ENCODE measurements at regions not wholly inside any gene's neighbourhood (a gene's known extent, or its start where the extent isn't known, plus 50 kb on each side); places are given as distances from the start of the nearest gene placed in this dataset.
A peak's percentile ranks its signal among the peaks of the same experiment; 100 is the strongest.

- TF ChIP-seq CTCF (IDR thresholded peaks at IDR 0.05) = no peak
- DNase-seq (ENCODE audit: low spot score) = no peak
- no peak overlapping the region for H3K27ac ChIP-seq
- no peak overlapping the region for H3K4me3 ChIP-seq
These were observed 493.6 kb upstream of the MDFIC2 start for GRCh38 chr3:70806021-70806420.

- DNase-seq (ENCODE audit: low spot score) = no peak
- Histone ChIP-seq H3K4me3 (peak overlapping the region; percentile 29), H3K27ac (peak overlapping the region in 1 of 2 donors; percentile 6)
- TF ChIP-seq CTCF (IDR thresholded peaks at IDR 0.05) = no peak
These were observed 492.8 kb upstream of the MDFIC2 start for GRCh38 chr3:70805061-70805889.

GRCh38 chr3:70803891-70804290 is 491.5 kb upstream of the MDFIC2 start:
- DNase-seq (ENCODE audit: low spot score) = no peak
- TF ChIP-seq CTCF (IDR thresholded peaks at IDR 0.05) = no peak
- Histone ChIP-seq H3K27ac (no peak overlapping the region), H3K4me3 (no peak overlapping the region)

GRCh38 chr3:70803319-70803718 is 490.9 kb upstream of the MDFIC2 start:
- TF ChIP-seq CTCF (IDR thresholded peaks at IDR 0.05) = no peak
- Histone ChIP-seq H3K4me3 (no peak overlapping the region), H3K27ac (no peak overlapping the region)
- no peak for DNase-seq (ENCODE audit: low spot score)

- Histone ChIP-seq H3K4me3 (no peak overlapping the region), H3K27ac (no peak overlapping the region)
- no peak for DNase-seq (ENCODE audit: low spot score)
- TF ChIP-seq CTCF (IDR thresholded peaks at IDR 0.05) = no peak
These were observed 488.5 kb upstream of the MDFIC2 start for GRCh38 chr3:70800951-70801350.

GRCh38 chr3:70789878-70790277 is 477.4 kb upstream of the MDFIC2 start:
- DNase-seq (ENCODE audit: low spot score) = no peak
- TF ChIP-seq CTCF (IDR thresholded peaks at IDR 0.05) = no peak
- H3K27ac ChIP-seq = no peak overlapping the region
- H3K4me3 ChIP-seq = no peak overlapping the region

- Histone ChIP-seq H3K4me3 (no peak overlapping the region), H3K27ac (no peak overlapping the region)
- no peak for DNase-seq (ENCODE audit: low spot score)
- no peak for TF ChIP-seq CTCF (IDR thresholded peaks at IDR 0.05)
These were observed 468.4 kb upstream of the MDFIC2 start for GRCh38 chr3:70780790-70781189.
